Omental fat pad (tissue), 3 donors: ENCODE measurements at regions not wholly inside any gene's neighbourhood (a gene's known extent, or its start where the extent isn't known, plus 50 kb on each side); places are given as distances from the start of the nearest gene placed in this dataset.

Experiments
- ATAC-seq: fragments of 150-250 bp; one replicate; pipeline ENCODE4 v1.9.1; 2016; ENCODE audit warnings: mild to moderate bottlenecking, moderate library complexity; ENCODE audit not compliant: low FRiP score
- DNase-seq: peaks from one replicate; pipeline ENCODE4 v3.0.0-alpha.2; 2019; ENCODE audit warnings: low spot score
- CTCF ChIP-seq, 3 donors: fragments of 450-650 bp; IDR thresholded peaks; one replicate each; pipeline ENCODE4 v1.5.1; 2016 to 2017; ENCODE audit warnings: antibody characterized with exemption in 3 of 3, mild to moderate bottlenecking in 3 of 3, moderate library complexity in 2 of 3

GRCh38 chr5:8418049-8418426, 549.1 kb downstream of the MTRR start:
- ATAC-seq (no peak), DNase-seq (no peak)
- no peak for TF ChIP-seq CTCF (IDR thresholded peaks at IDR 0.05)

- no peak for TF ChIP-seq CTCF (IDR thresholded peaks at IDR 0.05)
- ATAC-seq, result no peak
- no peak for DNase-seq
These were observed 561.1 kb downstream of the MTRR start for GRCh38 chr5:8429778-8430758.

GRCh38 chr5:8434501-8434900, 565.6 kb downstream of the MTRR start:
- TF ChIP-seq CTCF (IDR thresholded peaks at IDR 0.05), result no peak
- ATAC-seq, result no peak
- DNase-seq, result no peak

- DNase-seq, result no peak
- TF ChIP-seq CTCF (IDR thresholded peaks at IDR 0.05), result no peak
- no peak for ATAC-seq
These were observed 568.0 kb downstream of the MTRR start for GRCh38 chr5:8436924-8437323.

- no peak for TF ChIP-seq CTCF (IDR thresholded peaks at IDR 0.05)
- ATAC-seq (no peak), DNase-seq (no peak)
These were observed 576.2 kb downstream of the MTRR start for GRCh38 chr5:8445139-8445538.

GRCh38 chr5:8446179-8446578, 577.2 kb downstream of the MTRR start:
- ATAC-seq (no peak), DNase-seq (no peak)
- TF ChIP-seq CTCF (IDR thresholded peaks at IDR 0.05), result no peak

- no peak for TF ChIP-seq CTCF (IDR thresholded peaks at IDR 0.05)
- ATAC-seq, result no peak
These were observed 587.9 kb downstream of the MTRR start for GRCh38 chr5:8456846-8457186.

More at GRCh38 chr5:8456846-8457186, 587.9 kb downstream of the MTRR start:
- DNase-seq, result no peak
